Activated CD4-positive, alpha-beta T cell treated with anti-CD3 and anti-CD28 coated beads, Interleukin-2, Interleukin-4, amounts not matched to agents 100 ng/mL and 50 ng/mL, durations not matched to agents 16 hours and 8 hours (primary cell): ENCODE measurements at regions not wholly inside any gene's neighbourhood (a gene's known extent, or its start where the extent isn't known, plus 50 kb on each side); places are given as distances from the start of the nearest gene placed in this dataset.

Source experiments
- DNase-seq: peaks from one replicate; pipeline ENCODE4 v3.0.0-alpha.2; 2020; ENCODE audit warnings: low spot score

DNA sequence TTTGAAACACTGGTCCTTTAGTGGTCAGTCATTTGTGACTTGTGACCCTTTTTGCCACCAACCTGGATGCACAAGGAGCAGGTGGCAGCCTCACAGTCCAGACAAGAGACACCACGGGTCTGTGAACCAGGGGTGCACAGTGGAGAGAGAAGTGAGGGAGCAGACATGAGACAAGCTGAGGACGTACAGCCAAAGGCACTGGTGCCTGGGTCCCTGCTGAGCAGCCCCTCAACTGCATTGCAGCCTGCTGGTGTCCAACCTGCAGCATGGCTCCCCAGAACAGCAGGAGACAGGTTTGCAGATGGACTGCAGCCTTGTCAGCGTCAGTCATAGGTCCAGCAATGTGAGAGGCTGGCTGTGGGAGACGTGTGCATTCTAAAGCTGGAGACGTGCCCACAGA lies 124.2 kb upstream of the FSTL4 start:
- no peak for DNase-seq

DNA sequence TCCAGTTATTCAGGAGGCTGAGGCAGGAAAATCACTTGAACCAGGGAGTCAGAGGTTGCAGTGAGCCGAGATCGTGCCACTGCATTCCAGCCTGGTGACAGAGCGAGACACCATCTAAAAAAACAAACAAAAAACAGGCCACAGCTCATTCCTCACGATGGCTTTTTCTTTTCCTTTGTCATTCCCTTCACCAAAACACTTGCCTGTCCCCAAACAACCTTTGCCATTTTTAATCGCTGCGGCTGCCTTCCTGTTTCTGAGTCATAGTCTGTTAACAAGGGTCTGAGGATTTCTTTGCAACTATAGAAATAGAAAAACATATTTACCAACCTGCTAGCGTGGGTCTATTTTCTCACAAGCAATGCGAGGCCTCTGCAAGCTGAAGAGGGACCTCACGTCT lies 123.0 kb upstream of the FSTL4 start:
- DNase-seq, result no peak

- DNase-seq, result no peak
Observed at GRCh38 chr5:133734916-133735315, 122.6 kb upstream of the FSTL4 start.

- DNase-seq, result no peak
Observed at GRCh38 chr5:133732536-133732935, 120.2 kb upstream of the FSTL4 start.

DNA sequence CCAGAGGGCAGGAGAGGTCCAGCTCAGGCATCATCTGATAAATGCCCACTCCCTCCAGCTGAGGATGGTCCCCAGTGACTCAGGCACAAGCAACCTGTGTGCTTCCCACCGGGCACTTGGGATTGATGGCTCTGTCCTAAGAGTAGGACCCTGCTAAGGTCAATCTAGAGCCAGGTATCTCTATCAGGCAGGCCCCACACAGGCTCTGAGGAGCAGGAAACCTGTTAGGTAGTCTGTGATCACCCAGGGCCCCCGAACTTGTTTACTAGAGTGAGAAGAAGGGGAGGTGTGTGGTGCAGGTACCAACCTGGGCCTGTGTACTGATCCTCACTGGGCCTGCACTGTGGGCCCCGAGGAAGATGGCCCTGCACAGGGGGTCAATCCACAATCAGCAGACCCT lies 119.6 kb upstream of the FSTL4 start:
- no peak for DNase-seq

DNA sequence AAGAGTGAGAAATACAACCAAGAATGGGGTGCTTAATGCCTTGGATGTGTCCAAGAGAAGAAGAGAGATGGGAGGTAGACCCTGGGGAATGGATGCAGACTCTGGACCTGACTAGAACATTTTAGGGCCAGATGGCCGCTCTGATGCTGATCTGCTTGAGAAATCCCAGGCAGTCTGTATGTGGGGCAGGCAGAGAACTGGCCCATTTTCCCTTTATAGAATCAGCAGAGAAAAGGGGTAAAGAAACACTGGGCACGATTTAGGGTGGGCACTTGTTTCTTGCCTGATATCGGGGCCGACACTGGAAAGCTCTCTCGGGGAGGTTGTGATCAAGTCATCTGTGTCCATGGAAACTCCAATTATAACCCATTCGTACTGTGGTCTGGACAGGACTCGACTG lies 118.5 kb upstream of the FSTL4 start:
- DNase-seq, result no peak

- DNase-seq, result no peak
Observed at GRCh38 chr5:133730346-133730745, 118.0 kb upstream of the FSTL4 start.

DNA sequence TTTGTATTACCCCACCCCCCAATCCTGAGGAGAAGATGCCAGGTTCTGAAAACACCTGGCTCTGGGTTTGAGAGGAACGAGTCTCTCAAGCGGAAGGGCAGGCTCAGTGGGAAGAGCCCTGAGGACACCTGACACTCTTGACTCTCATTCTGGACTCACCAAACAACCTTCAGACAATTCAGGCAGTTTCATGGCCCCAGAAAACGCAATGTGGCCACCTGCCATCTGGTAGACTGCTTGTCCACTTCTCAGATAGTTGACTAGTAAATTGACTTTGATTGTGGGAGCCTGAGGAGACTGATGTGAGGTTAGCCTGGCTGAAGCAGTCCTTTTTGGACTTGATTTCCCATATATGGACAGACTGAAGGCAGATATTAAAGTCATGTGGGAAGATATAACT lies 117.5 kb upstream of the FSTL4 start:
- no peak for DNase-seq

- DNase-seq, result no peak
Observed at GRCh38 chr5:133728475-133728874, 116.1 kb upstream of the FSTL4 start.

DNA sequence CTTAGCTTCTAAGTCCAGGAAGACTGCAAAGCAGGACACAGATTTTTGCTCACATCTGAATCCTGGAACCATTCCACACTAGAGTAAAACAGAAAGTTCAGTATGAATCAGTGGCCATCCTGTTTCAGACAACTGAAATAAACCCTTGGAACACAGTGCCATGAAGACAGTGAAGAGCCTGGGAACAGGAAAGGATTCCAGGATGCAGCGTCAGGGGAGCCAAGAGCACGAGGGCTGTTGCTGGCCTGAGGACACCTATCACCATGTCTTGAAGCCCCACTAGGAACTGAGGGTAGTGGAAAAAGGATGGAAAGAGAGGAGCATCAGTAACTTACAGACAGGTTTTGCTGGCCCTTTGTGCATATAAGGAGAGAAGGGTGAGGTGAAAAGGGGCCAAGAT lies 115.3 kb upstream of the FSTL4 start:
- DNase-seq, result no peak

DNA sequence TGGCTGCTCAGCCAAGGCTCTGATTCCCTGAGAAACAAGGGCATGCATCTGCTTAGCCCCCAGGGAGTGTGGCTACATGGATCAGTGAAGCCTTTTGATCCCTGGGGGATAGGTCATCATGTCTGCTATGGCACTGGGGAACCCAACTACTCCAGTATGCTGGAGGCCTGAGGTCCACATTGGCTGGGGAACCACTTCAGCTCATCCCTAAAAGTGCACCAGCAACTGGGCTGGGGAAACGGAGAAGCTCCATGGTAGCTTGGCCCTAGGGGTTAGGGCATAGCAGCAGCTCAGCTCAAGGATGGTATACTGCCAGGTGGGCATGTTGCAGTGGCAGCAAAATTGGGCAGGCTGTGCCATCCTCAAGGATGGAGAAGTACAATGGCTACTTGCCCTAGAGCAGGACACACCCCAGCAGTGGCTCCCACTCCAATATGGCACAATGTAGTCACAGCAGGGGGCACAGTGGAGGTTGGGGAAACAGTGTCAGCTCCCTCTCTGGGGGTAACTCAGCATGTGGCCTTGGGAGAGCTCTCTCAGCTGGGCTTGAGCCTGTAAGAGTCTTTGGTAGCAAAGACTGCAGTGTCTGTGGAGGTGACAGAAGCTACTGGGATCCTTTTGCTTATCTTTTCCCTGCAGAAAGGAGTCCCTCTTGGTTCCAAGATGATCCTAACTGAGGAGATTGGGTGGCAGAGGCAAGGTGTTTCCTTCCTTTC lies 111.5 kb upstream of the FSTL4 start:
- no peak for DNase-seq

DNA sequence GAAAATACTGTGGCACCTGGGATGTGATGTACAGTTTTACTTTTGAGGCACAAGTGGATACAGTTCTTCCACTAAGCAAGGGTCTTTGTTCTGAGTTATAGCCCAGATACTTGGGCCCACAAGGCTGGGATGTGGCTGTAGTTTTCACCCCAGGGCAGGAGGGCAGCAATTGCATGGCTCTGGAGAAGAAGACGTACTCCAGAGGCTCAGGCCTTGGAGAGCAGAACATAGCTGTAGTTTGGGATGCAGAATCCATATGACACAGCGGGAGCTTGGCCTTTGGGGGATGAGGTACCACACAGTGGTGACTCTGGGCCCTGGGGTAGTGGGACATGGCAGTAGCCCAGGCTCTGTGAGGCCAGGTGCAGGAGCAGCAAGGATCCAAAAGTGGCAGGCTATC lies 110.8 kb upstream of the FSTL4 start:
- DNase-seq, result no peak

- no peak for DNase-seq
Observed at GRCh38 chr5:133721365-133721764, 109.0 kb upstream of the FSTL4 start.

GRCh38 chr5:133718457-133718856 lies 106.1 kb upstream of the FSTL4 start:
- no peak for DNase-seq

GRCh38 chr5:133716532-133717183 lies 104.3 kb upstream of the FSTL4 start:
- DNase-seq, result no peak

DNA sequence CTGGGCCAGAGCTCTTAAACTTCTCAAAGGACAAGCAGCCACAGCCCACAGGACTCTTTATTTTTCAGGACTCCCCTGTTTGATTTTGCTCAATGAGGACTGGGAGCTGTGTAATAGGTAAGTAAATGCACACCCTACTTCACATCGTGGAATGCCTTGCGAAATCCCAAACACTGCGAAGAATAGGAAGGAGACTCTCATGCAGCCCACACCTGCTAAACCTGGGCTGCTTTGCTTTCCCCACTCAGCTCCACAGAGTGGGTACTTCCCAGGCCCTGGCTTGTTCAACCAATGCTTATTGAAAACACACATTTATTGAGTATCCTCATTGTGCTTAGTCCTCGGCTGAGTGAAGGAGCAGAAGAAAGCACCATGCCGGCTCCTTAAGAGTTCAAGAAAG lies 103.3 kb upstream of the FSTL4 start:
- no peak for DNase-seq

DNA sequence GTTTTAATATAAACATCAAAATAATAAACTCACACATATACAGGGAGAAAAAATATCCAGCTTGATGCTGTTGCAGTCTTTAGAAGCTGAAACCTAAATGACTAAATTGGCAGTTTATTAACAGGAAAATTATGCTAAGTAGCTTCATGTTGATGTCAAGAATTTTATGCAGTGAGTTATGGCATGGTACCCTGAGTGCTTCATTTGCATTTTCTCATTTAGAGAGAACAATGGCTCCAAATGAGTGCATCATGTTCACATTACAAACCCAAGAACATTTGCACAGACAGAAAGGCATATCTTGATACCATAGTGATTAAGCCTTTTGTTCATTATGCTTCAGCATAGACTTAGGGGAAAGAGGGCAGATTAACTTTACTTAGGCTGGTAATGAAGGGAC lies 102.9 kb upstream of the FSTL4 start:
- no peak for DNase-seq

- DNase-seq, result no peak
Observed at GRCh38 chr5:133714161-133714915, 102.0 kb upstream of the FSTL4 start.

DNA sequence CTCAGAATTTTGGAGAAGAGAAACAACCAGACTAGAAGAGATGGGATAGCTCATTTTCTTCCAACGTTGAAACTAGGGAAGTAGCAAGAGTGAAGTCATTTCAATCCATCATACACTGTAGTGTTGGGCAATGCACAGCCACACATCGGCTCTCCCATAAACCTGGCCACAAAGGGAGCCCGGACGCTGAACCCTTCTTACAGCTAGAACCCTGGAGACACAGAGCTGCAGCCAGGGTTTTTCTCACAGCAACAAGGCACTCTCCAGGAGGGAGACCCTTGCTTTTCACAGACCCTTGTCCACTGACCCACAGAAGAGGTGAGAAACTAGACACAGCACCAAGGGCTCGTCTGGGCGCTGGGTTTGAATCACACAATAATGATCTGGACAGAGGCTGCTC lies 101.4 kb upstream of the FSTL4 start:
- DNase-seq, result no peak

- DNase-seq, result no peak
Observed at GRCh38 chr5:133713209-133713608, 100.9 kb upstream of the FSTL4 start.

GRCh38 chr5:133712562-133712961 lies 100.2 kb upstream of the FSTL4 start:
- no peak for DNase-seq

DNA sequence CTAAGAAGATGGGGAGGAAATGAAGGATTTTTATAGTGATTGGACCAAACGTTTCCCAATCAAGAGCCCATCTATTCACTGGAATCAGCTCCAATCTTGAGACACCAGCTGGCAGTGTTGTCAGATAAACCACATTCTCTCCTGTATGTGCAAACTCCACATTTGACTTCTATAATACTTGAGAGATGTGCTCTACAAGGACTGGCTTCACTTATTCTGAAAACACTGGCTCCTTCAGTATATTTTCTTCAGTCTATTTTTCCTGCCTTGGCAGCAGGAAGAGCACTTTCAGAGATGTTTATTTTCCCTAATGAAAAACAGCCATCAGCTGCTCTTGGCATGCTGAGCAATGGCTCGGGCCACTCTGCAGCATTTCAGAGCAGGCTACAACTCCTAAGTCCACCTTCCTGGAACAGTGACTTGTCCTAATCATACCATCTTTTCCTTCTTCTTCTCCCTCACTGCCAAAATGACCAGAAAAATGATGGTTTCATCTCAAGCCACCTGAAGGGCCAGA lies 96.9 kb upstream of the FSTL4 start:
- DNase-seq, result no peak

DNA sequence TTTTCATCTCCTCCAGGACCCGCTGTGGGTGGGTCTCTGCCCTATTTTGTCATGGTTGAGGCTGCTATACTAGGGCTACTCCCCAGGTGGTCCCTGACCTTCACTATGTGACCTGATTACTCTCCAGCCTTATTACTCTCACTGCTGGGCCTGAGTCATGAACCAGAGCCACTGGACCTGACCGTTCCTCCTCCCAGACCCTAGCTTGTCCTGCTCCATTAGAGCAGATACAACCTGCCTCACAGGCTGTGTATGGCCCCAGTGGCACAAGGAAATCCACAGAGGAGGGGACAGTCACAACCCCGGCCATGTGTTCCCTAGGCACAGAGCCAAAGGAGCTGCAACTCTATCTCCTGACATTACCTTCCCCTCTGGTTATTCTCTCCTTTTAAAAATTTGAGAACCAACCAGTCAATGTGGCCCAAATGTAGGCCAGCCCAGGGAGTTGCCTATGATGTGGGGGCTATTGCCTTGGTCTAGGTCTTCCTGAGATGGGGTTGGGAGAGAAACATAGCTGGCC lies 96.0 kb upstream of the FSTL4 start:
- DNase-seq, result no peak
